NT2/D1 (cell line): ENCODE measurements at regions not wholly inside any gene's neighbourhood (a gene's known extent, or its start where the extent isn't known, plus 50 kb on each side); places are given as distances from the start of the nearest gene placed in this dataset.

Source experiments
- SUZ12 ChIP-seq: IDR thresholded peaks from 2 replicates; pipeline ENCODE4 v1.6.1; 2011; ENCODE audit not compliant: insufficient read length, insufficient read depth; ENCODE audit errors: extremely low read depth
- YY1 ChIP-seq: IDR thresholded peaks from 2 replicates; pipeline ENCODE4 v1.6.1; 2011; ENCODE audit not compliant: insufficient read length, insufficient read depth

GRCh38 chr12:107597695-107598410 lies 87.7 kb upstream of the PWP1 start:
- TF ChIP-seq YY1 (no peak), SUZ12 (no peak)
